ENCODE measurements at regions not wholly inside any gene's neighbourhood (a gene's known extent, or its start where the extent isn't known, plus 50 kb on each side); places are given as distances from the start of the nearest gene placed in this dataset.
"Not testable (repeated sequence)": the region's sequence is repeated elsewhere in the genome, so short reads cannot be mapped to it uniquely, and the experiment has no call there.

GRCh38 chr6:170193326-170193821 is 97.5 kb downstream of the DLL1 start:
- H3K9me3 ChIP-seq (ENCODE audit: low read depth, low read length, poor library complexity, severe bottlenecking): peaks cover 21% of the 10 kb centered on the region
- H3K27ac ChIP-seq (ENCODE audit: low read depth, low read length, poor library complexity, severe bottlenecking): no peak overlapping the region
- no peaks in the 10 kb centered on the region for H3K4me1 ChIP-seq (ENCODE audit: insufficient read depth, low read length, poor library complexity, severe bottlenecking)
- no peak overlapping the region for H3K4me3 ChIP-seq (ENCODE audit: low read depth, low read length, poor library complexity, severe bottlenecking)
- POLR2A ChIA-PET (ENCODE audit: low non-redundant PET): no interaction called here
- no peak for DNase-seq (ENCODE audit: low spot score)
- TF ChIP-seq CTCF (conservative IDR thresholded peaks at IDR 0.05; ENCODE audit: low read depth, low read length): no peak
- no peak for TF ChIP-seq EZH2 (IDR thresholded peaks at IDR 0.05; ENCODE audit: borderline replicate concordance, low read depth, low read length, poor library complexity, severe bottlenecking)
- BruUV-seq (replicated peaks): no TSS peak
- H3K36me3 ChIP-seq (ENCODE audit: insufficient read depth, low read length, poor library complexity, severe bottlenecking): no peaks in the 10 kb centered on the region
- CTCF ChIA-PET: no interaction called here
- no peaks in the 10 kb centered on the region for H3K27me3 ChIP-seq (replicated peaks; ENCODE audit: insufficient read depth, low read depth, low read length, poor library complexity)
- intact Hi-C loops (cut with micrococcal nuclease; ENCODE audit: unreplicated experiment): no loop called here

DNA sequence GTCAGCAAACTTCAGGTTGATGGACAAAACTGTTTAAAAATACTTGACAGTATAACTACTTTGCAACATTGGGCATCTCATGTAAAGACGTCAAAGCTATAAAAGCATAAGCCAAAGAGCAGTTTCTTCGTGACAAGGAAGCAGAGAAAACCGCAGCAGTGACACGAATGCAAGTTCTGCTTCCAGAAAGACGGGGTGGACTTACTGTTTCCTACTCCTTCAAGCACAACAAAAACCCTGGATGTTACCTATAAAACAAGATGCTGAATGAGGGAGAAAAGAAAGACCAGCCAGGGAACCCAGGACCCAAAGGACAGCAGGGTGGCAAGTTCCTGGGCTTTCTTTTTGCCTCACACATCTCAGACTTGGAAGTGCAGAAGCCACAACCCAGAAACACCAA is 98.0 kb downstream of the DLL1 start:
- ChIA-PET CTCF (no interaction called here), POLR2A (ENCODE audit: low non-redundant PET) (no interaction called here)
- Histone ChIP-seq H3K27ac (ENCODE audit: low read depth, low read length, poor library complexity, severe bottlenecking) (no peak overlapping the region), H3K27me3 (replicated peaks; ENCODE audit: insufficient read depth, low read depth, low read length, poor library complexity) (no peaks in the 10 kb centered on the region), H3K9me3 (ENCODE audit: low read depth, low read length, poor library complexity, severe bottlenecking) (peaks cover 21% of the 10 kb centered on the region), H3K4me3 (ENCODE audit: low read depth, low read length, poor library complexity, severe bottlenecking) (no peak overlapping the region), H3K36me3 (ENCODE audit: insufficient read depth, low read length, poor library complexity, severe bottlenecking) (no peaks in the 10 kb centered on the region), H3K4me1 (ENCODE audit: insufficient read depth, low read length, poor library complexity, severe bottlenecking) (no peaks in the 10 kb centered on the region)
- TF ChIP-seq CTCF (conservative IDR thresholded peaks at IDR 0.05; ENCODE audit: low read depth, low read length) (no peak), EZH2 (IDR thresholded peaks at IDR 0.05; ENCODE audit: borderline replicate concordance, low read depth, low read length, poor library complexity, severe bottlenecking) (no peak)
- BruUV-seq (replicated peaks): no TSS peak
- no peak for DNase-seq (ENCODE audit: low spot score)
- intact Hi-C loops (cut with micrococcal nuclease; ENCODE audit: unreplicated experiment): no loop called here

DNA sequence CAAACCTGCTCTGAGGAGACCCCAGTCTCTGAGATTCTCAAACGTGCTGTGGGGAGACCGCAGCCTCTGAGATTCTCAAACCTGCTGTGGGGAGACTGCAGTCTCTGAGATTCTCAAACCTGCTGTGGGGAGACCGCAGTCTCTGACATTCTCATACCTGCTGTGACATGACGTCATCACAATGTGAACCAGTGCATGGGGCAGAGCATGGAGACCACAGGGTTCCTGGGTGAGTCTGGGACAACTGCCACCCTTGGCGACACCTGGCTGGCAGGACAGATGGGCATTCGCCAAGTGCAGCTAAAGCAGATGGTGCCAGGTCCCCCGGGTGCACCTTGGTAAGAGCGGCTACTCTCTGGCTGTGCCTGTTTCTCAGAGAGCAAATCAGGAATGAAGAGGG is 98.8 kb downstream of the DLL1 start:
- H3K4me3 ChIP-seq (ENCODE audit: low read depth, low read length, poor library complexity, severe bottlenecking); H3K4me1 ChIP-seq (ENCODE audit: insufficient read depth, low read length, poor library complexity, severe bottlenecking); intact Hi-C loops (cut with micrococcal nuclease; ENCODE audit: unreplicated experiment); POLR2A ChIA-PET (ENCODE audit: low non-redundant PET); H3K36me3 ChIP-seq (ENCODE audit: insufficient read depth, low read length, poor library complexity, severe bottlenecking); DNase-seq (ENCODE audit: low spot score); H3K27me3 ChIP-seq (replicated peaks; ENCODE audit: insufficient read depth, low read depth, low read length, poor library complexity); BruUV-seq (replicated peaks); H3K27ac ChIP-seq (ENCODE audit: low read depth, low read length, poor library complexity, severe bottlenecking); CTCF ChIA-PET: not testable (repeated sequence)
- H3K9me3 ChIP-seq (ENCODE audit: low read depth, low read length, poor library complexity, severe bottlenecking): peaks cover 21% of the 10 kb centered on the region

- Histone ChIP-seq H3K27ac (ENCODE audit: low read depth, low read length, poor library complexity, severe bottlenecking) (no peak overlapping the region), H3K9me3 (ENCODE audit: low read depth, low read length, poor library complexity, severe bottlenecking) (peaks cover 6% of the 10 kb centered on the region), H3K36me3 (ENCODE audit: insufficient read depth, low read length, poor library complexity, severe bottlenecking) (no peaks in the 10 kb centered on the region), H3K4me3 (ENCODE audit: low read depth, low read length, poor library complexity, severe bottlenecking) (no peak overlapping the region), H3K27me3 (replicated peaks; ENCODE audit: insufficient read depth, low read depth, low read length, poor library complexity) (no peaks in the 10 kb centered on the region), H3K4me1 (ENCODE audit: insufficient read depth, low read length, poor library complexity, severe bottlenecking) (no peaks in the 10 kb centered on the region)
- POLR2A ChIA-PET (ENCODE audit: low non-redundant PET): no interaction called here
- BruUV-seq (replicated peaks): no TSS peak
- CTCF ChIA-PET: no interaction called here
- intact Hi-C loops (cut with micrococcal nuclease; ENCODE audit: unreplicated experiment): no loop called here
- no peak for TF ChIP-seq EZH2 (IDR thresholded peaks at IDR 0.05; ENCODE audit: borderline replicate concordance, low read depth, low read length, poor library complexity, severe bottlenecking)
- no peak for TF ChIP-seq CTCF (conservative IDR thresholded peaks at IDR 0.05; ENCODE audit: low read depth, low read length)
- DNase-seq (ENCODE audit: low spot score): no peak
These were observed 100.8 kb downstream of the DLL1 start for GRCh38 chr6:170190046-170190445.
